Stimulated activated CD8-positive, alpha-beta memory T cell treated with anti-CD3 and anti-CD28 coated beads, Interleukin-15, amount 100 ng/mL, for 24 hours (primary cell): ENCODE measurements at regions not wholly inside any gene's neighbourhood (a gene's known extent, or its start where the extent isn't known, plus 50 kb on each side); places are given as distances from the start of the nearest gene placed in this dataset.

Source experiments
- DNase-seq: peaks from one replicate; pipeline ENCODE4 v3.0.0-alpha.2; 2020; ENCODE audit warnings: low read depth

GRCh38 chr11:116413301-116414242 lies 359.2 kb downstream of the BUD13 start:
- DNase-seq: no peak

GRCh38 chr11:116412118-116412889 lies 360.5 kb downstream of the BUD13 start:
- DNase-seq: no peak

GRCh38 chr11:116409238-116409637 lies 363.5 kb downstream of the BUD13 start:
- no peak for DNase-seq

- no peak for DNase-seq
Measured at GRCh38 chr11:116406042-116406441, 366.7 kb downstream of the BUD13 start.

- no peak for DNase-seq
Measured at GRCh38 chr11:116404462-116404798, 368.4 kb downstream of the BUD13 start.

GRCh38 chr11:116403794-116404461 lies 368.9 kb downstream of the BUD13 start:
- no peak for DNase-seq

- no peak for DNase-seq
Measured at GRCh38 chr11:116400081-116400480, 372.7 kb downstream of the BUD13 start.

- DNase-seq: no peak
Measured at GRCh38 chr11:116397602-116398084, 375.1 kb downstream of the BUD13 start.

GRCh38 chr11:116396331-116396730 lies 376.5 kb downstream of the BUD13 start:
- no peak for DNase-seq

GRCh38 chr11:116394022-116394421 lies 378.8 kb downstream of the BUD13 start:
- no peak for DNase-seq

GRCh38 chr11:116390963-116391362 lies 381.8 kb downstream of the BUD13 start:
- no peak for DNase-seq

- DNase-seq: no peak
Measured at GRCh38 chr11:116388146-116388545, 384.6 kb downstream of the BUD13 start.

- no peak for DNase-seq
Measured at GRCh38 chr11:116387641-116388040, 385.1 kb downstream of the BUD13 start.

- DNase-seq: no peak
Measured at GRCh38 chr11:116386118-116386699, 386.6 kb downstream of the BUD13 start.

- no peak for DNase-seq
Measured at GRCh38 chr11:116384876-116385275, 387.9 kb downstream of the BUD13 start.

GRCh38 chr11:116384407-116384806 lies 388.4 kb downstream of the BUD13 start:
- no peak for DNase-seq

- no peak for DNase-seq
Measured at GRCh38 chr11:116379185-116379828, 393.5 kb downstream of the BUD13 start.

GRCh38 chr11:116376547-116376946 lies 396.2 kb downstream of the BUD13 start:
- no peak for DNase-seq

GRCh38 chr11:116376054-116376453 lies 396.7 kb downstream of the BUD13 start:
- DNase-seq: no peak

- no peak for DNase-seq
Measured at GRCh38 chr11:116375221-116375620, 397.6 kb downstream of the BUD13 start.

- no peak for DNase-seq
Measured at GRCh38 chr11:116374085-116374484, 398.7 kb downstream of the BUD13 start.
